Neural progenitor cell (in vitro differentiated cells): ENCODE measurements at regions not wholly inside any gene's neighbourhood (a gene's known extent, or its start where the extent isn't known, plus 50 kb on each side); places are given as distances from the start of the nearest gene placed in this dataset. TPM values are rescaled to one million over a fixed set of nuclear protein-coding genes. Genes with fewer than 3 reads are reported as not detected.

Experiments
- DNase-seq: peaks from one replicate; pipeline ENCODE4 v3.0.0-alpha.2; 2016; ENCODE audit warnings: low spot score
- H2AFZ ChIP-seq: fragments of 200-600 bp; sonication (generic); replicated peaks from 2 replicates; pipeline ENCODE4 v1.6.1; 2016; ENCODE audit warnings: antibody characterized with exemption
- H3F3A ChIP-seq: fragments of 200-600 bp; sonication (generic); 2 replicates; pipeline ENCODE4 v1.6.1; 2016; ENCODE audit warnings: antibody characterized with exemption, low read depth
- H3K27ac ChIP-seq: fragments of 200-600 bp; sonication (generic); 2 replicates; pipeline ENCODE4 v1.5.1; 2016; ENCODE audit warnings: mild to moderate bottlenecking
- H3K27me3 ChIP-seq: fragments of 200-600 bp; sonication (generic); 2 replicates; pipeline ENCODE4 v1.6.1; 2016; ENCODE audit warnings: mild to moderate bottlenecking, moderate library complexity
- H3K36me3 ChIP-seq: fragments of 200-600 bp; sonication (generic); 2 replicates; pipeline ENCODE4 v1.5.1; 2016
- H3K4me1 ChIP-seq: fragments of 200-600 bp; sonication (generic); 2 replicates; pipeline ENCODE4 v1.6.1; 2016; ENCODE audit warnings: mixed run types
- H3K4me2 ChIP-seq: fragments of 200-600 bp; sonication (generic); 2 replicates; pipeline ENCODE4 v1.6.1; 2016
- H3K4me3 ChIP-seq: fragments of 200-600 bp; sonication (generic); 2 replicates; pipeline ENCODE4 v1.5.1; 2016
- H3K79me2 ChIP-seq: fragments of 200-600 bp; sonication (generic); 2 replicates; pipeline ENCODE4 v1.6.1; 2016; ENCODE audit warnings: low read depth
- H3K9ac ChIP-seq: fragments of 200-600 bp; sonication (generic); 2 replicates; pipeline ENCODE4 v1.6.1; 2016
- H3K9me3 ChIP-seq: fragments of 200-600 bp; sonication (generic); 2 replicates; pipeline ENCODE4 v1.5.1; 2016; ENCODE audit warnings: low read depth
- H4K20me1 ChIP-seq: fragments of 200-600 bp; sonication (generic); 2 replicates; pipeline ENCODE4 v1.6.1; 2016; ENCODE audit warnings: low read depth
- H3K27ac Mint-ChIP-seq: 3 replicates; pipeline ENCODE4 v1.8.0; 2021; ENCODE audit warnings: mixed read lengths
- H3K27me3 Mint-ChIP-seq: 2 replicates; pipeline ENCODE4 v1.8.0; 2022; ENCODE audit warnings: low read depth, mild to moderate bottlenecking, inconsistent platforms, moderate library complexity, mixed read lengths; ENCODE audit not compliant: insufficient read depth
- H3K36me3 Mint-ChIP-seq: 3 replicates; pipeline ENCODE4 v1.8.0; 2021; ENCODE audit warnings: mixed read lengths
- H3K4me1 Mint-ChIP-seq: 3 replicates; pipeline ENCODE4 v1.8.0; 2021; ENCODE audit warnings: mixed read lengths
- H3K4me3 Mint-ChIP-seq: 3 replicates; pipeline ENCODE4 v1.8.0; 2021; ENCODE audit warnings: mild to moderate bottlenecking, moderate library complexity, mixed read lengths
- H3K9me3 Mint-ChIP-seq: 3 replicates; pipeline ENCODE4 v1.8.0; 2020; ENCODE audit warnings: mixed read lengths
- EZH2 ChIP-seq: fragments of 200-600 bp; sonication (generic); IDR thresholded peaks from 2 replicates; pipeline ENCODE4 v1.6.1; 2017; ENCODE audit warnings: antibody characterized with exemption, mild to moderate bottlenecking, moderate library complexity
- EZH2phosphoT487 ChIP-seq: fragments of 200-600 bp; sonication (generic); IDR thresholded peaks from 2 replicates; pipeline ENCODE4 v1.6.1; 2017; ENCODE audit warnings: antibody characterized with exemption
- microRNA counts: library from miRNA; unstranded; fragments of <30 nt; microRNA quantifications from one replicate; lab custom pipeline; 2016
- microRNA-seq: library from miRNA; unstranded; fragments of <30 nt; microRNA quantifications from one replicate; pipeline ENCODE4, GENCODE V29; 2016
- small RNA-seq: library from RNA; depleted of rRNA; stranded (forward); fragments of <200 nt; gene quantifications from one replicate; pipeline ENCODE3, GENCODE V24; 2015
- TF ChIP-seq, protein P1 (sequence below): fragments of 200-600 bp; sonication (generic); IDR thresholded peaks from 2 replicates; pipeline ENCODE4 v1.5.1; 2017; ENCODE audit warnings: antibody characterized with exemption, mild to moderate bottlenecking

GRCh38 chr6:19782588-19782987 is 54.6 kb upstream of the ID4 start:
- TF ChIP-seq, protein P1, sequence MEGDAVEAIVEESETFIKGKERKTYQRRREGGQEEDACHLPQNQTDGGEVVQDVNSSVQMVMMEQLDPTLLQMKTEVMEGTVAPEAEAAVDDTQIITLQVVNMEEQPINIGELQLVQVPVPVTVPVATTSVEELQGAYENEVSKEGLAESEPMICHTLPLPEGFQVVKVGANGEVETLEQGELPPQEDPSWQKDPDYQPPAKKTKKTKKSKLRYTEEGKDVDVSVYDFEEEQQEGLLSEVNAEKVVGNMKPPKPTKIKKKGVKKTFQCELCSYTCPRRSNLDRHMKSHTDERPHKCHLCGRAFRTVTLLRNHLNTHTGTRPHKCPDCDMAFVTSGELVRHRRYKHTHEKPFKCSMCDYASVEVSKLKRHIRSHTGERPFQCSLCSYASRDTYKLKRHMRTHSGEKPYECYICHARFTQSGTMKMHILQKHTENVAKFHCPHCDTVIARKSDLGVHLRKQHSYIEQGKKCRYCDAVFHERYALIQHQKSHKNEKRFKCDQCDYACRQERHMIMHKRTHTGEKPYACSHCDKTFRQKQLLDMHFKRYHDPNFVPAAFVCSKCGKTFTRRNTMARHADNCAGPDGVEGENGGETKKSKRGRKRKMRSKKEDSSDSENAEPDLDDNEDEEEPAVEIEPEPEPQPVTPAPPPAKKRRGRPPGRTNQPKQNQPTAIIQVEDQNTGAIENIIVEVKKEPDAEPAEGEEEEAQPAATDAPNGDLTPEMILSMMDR = no peak
- TF ChIP-seq EZH2phosphoT487 = no peak
- no peak for TF ChIP-seq EZH2
- Mint-ChIP-seq H3K27me3 (no peaks in the 10 kb centered on the region), H3K9me3 (peaks cover 3% of the 10 kb centered on the region), H3K4me1 (peaks cover 4% of the 10 kb centered on the region), H3K27ac (no peak overlapping the region), H3K36me3 (peaks cover 3% of the 10 kb centered on the region), H3K4me3 (no peak overlapping the region)
- Histone ChIP-seq H3K4me3 (no peak overlapping the region), H3K9ac (no peak overlapping the region), H3K27me3 (no peaks in the 10 kb centered on the region), H3K4me1 (no peaks in the 10 kb centered on the region), H2AFZ (no peak overlapping the region), H3K27ac (no peak overlapping the region), H3F3A (no peaks in the 10 kb centered on the region), H3K79me2 (no peaks in the 10 kb centered on the region), H3K4me2 (no peak overlapping the region), H3K9me3 (no peaks in the 10 kb centered on the region), H4K20me1 (no peaks in the 10 kb centered on the region), H3K36me3 (no peaks in the 10 kb centered on the region)
- no peak for DNase-seq

MicroRNAs in the stretch of these regions (microRNA counts, 767-probe panel; counts per million panel counts)
- 460 counts per million, percentile 90 among the panel's probes with 10 or more counts for microRNA hsa-miR-548a-3p (lab: Ali Mortazavi, UCI)

Small RNA genes lying in the stretch of these regions (microRNA-seq; reads per million reads assigned to microRNA genes)
- gene MIR548A1 = not detected

Small RNA genes lying in the stretch of these regions (small RNA-seq; reads per million reads assigned to genes)
- gene MIR548A1 (not detected), gene RNA5SP205 (not detected), gene RNU6-801P (not detected)
